GM21528 (cell line): ENCODE measurements at regions not wholly inside any gene's neighbourhood (a gene's known extent, or its start where the extent isn't known, plus 50 kb on each side); places are given as distances from the start of the nearest gene placed in this dataset.
"Not testable (repeated sequence)": the region's sequence is repeated elsewhere in the genome, so short reads cannot be mapped to it uniquely, and the experiment has no call there.

Source experiments
- ATAC-seq: cut with Tn5 transposase; IDR thresholded peaks from one replicate; pipeline ENCODE4 v1.9.1; 2021; ENCODE audit warnings: mild to moderate bottlenecking, moderate library complexity; ENCODE audit not compliant: unreplicated experiment, low FRiP score

DNA sequence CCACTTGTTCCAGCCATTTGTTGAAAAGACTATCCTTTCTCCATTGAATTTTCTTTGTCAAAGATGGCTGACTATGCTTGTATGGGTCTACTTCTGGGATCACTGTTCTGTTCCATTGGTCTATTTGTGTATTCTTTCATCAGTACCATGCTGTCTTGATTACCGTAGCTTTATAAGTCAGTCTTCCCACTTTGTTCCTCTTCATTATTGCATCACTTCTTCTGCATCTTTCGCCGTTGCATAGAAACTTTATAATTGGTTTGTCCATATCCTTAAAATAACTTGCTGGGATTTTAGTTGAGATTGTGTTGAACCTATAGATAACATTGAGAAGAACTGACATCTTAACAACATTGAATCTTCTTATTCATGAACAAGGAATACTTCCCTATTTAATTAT is 598.8 kb downstream of the TBC1D22A start:
- no peak for ATAC-seq

DNA sequence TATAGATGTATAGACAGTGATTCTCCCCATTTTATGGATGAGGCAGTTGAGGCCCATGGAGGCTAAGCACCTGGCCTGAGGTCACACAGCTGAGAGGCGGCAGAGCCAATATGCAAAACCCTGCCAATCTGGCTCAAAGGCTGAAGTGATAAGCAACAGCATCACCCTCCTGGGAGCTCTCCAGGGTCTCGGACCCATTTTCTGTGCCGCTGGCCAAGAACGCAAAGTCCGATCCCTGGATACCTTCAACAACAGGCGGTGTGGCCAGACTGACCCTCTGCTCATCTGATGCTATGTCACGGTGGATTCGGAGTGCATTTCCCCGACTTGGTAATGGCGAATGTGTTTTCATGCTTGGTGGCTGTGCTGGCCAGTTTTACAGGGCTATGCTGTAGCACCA is 595.0 kb downstream of the TBC1D22A start:
- ATAC-seq = no peak

DNA sequence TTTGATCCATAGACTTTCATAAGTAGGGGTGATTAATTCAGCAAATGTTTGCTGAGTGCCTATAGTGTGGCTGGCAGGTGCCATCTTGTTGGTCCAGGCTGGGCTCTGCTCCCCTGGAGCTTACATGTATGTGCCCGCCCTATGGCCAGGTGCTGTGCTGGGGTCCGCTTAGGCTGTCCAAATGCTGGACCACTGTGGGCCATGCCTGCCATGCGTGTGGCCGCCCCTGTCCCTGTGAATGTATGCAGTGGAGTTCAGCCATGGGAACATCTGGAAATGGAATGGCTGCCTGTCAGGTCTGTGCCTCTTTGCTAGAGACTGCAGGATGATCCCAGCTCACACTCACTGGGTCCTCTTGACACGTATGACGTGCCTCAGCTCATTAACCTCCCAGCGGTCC is 594.6 kb downstream of the TBC1D22A start:
- ATAC-seq = no peak

DNA sequence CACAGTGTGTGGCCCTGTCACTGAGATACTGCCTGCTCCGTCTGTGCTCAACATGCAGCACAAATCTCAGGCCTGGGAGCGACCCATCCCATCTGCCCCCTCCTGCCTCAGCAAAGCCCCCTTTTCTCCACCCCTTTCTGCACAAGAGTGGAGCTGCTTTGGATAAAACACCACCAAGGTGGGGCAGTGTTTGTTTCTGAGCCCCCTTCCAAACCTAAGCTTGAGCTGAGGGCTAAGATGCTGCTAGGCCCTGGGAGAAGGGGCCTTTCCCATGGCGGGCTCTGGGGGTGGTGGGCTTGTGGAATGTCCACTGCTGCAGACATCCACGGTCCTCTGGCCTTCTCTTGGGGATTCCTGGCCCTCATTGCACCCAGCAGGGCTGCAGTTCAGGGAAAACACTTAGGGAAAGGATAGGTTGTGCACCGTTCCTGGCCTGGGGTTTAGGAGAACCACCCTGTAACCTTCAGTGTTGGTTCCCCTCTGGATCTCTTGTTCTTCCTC is 594.1 kb downstream of the TBC1D22A start:
- no peak for ATAC-seq

DNA sequence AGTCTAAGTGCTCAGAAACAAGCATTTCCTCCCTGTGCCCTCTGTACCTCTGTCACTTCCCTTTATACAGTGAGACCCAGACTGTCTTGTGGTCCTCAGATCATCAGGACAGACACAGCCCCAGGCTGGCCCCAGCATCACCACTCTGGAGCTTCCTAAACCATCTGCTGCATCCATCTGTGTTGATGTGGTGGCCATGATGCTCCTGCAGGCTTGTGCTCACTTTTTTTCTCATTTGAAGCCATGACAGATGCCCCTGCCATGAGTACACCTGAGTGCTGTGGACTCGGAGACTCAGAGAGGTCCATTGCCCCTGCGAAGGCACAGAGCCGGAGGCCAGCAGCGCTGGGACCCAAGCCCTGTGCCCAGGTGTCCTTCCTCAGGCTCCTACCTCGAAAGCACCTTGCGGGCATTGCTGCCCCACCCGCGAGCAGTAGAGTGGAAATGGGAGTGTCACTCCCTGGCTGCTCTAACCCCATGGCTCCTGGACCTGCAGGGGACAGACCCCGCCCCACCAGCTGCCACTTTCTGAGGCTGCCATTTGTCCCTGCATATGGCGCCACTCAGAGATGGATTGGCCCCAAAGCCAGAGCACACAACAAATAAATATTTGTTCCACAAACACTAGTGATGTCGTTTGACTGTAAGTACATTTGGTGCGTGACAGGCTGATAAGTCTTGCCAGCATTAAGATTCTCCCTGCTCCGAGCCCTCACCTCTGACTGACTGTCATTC is 593.5 kb downstream of the TBC1D22A start:
- ATAC-seq = no peak

DNA sequence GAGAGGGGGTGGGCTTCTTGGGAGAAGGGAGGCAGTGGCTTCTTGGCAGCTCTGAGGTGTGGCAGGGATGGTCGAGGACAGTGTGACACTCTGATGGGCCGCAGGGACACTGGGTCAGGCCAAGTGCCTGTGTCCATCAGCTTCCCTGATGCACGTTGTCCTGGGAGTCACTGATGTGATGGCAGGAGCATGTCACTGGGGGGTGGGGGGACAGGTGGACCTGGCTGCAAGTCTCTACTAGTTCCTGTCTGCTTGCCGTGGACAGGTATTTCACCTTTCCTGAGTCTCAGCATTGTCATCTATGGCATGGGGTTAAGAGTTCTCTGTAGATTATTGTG is 592.9 kb downstream of the TBC1D22A start:
- ATAC-seq = no peak

DNA sequence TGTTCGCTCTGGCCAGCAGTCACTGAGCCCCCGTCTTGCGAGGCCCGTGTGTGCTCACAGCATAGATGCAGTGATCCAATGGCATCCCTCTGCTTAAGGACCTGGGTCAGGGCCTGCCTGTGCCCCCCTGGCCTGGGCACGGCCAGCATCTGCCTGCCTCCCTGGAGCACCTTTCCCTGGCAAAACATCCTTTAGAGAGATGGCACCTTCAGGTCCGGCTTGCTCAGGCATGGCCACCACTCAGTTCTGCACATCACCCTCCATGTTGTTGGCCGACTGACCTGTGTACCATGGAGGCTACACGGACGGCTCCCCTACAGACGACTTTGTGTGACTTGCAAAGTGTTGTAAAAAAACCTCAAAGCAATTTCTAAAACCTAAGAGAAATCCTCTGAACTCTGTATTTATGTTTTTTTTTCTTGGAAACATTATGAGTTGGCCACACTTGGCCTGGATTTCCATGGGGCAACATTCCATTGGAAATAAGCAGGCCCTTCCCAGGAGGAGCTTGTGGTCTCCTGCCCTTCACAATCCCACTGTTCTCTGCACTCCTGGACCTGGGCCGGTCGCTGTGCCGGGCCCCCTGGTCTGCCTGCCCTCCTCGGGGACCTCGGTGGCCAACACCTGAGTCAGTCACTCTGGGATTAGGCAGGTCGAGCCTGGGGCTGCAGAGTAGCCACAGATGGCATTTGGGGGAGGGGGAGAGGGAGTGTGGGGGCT is 592.4 kb downstream of the TBC1D22A start:
- no peak for ATAC-seq

DNA sequence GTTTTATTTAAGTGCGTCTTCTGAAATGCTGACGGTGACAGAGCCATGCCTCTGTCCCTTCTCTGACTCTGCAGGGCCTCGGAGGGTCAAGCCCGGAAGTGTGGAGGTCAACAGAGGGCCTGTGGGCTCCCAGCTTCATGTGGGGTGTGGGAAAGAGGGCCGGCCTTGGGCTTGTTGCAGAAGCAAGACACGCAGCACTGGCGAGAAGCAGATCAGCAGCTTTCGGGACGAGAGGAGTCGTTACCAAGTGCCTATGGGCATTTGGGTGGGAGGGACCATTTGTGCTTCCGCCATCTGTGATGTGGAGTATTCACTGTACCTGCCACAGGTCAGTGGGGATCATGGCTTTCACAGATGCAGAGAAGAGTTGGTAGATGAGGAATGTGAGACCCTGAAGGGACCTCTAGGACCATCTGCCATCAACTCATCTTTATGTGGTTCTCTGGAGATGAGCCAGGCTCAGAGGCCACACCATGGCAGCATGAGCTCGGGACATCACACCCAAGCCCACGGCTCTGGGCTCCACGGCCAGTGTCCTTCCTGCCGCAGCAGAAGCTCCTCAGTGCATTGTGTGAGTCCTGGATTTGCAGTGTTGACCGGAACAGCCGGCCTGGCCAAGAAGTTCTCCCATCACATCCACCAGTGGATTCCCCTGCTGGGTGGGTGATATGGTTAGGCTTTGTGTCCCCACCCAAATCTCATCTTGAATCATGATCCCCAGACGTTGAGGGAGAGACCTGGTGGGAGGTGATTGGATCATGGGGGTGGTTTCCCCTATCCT is 590.7 kb downstream of the TBC1D22A start:
- no peak for ATAC-seq

DNA sequence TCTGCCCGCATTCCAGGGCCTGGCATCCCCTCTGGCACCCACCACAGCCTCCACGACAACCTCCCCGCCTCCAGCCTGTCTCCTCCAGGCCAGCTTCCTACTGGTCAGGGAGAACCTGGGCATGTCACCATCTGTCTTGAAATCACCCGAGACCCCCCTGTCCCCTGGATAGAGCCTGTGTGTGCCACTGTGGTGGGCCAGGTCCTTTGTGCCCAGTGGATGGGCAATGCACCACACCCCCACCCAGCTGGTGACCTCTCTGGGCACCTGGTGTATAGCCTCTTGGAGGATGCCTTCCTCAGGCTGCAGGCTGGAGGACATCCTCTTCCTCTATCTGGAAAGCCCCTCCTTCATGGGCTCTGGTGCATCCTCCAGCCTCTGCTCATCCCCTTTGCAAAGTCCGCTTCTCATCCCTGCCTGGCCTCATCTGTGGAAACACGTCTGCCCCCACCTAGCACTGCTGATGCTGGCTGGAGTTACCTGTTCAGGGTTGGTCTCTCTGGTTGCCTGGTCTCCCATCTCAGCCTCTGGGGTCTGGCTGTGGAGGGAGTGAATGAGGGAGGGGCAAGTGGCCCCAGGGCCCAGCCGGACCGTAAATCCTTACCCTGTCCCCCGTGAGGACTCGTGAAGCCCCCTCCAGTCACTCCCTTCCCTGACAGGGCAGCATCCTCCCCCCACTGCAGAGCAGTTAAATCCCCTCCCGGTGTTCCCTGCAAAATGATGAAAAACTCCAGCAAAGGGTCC is 589.6 kb downstream of the TBC1D22A start:
- ATAC-seq = no peak

DNA sequence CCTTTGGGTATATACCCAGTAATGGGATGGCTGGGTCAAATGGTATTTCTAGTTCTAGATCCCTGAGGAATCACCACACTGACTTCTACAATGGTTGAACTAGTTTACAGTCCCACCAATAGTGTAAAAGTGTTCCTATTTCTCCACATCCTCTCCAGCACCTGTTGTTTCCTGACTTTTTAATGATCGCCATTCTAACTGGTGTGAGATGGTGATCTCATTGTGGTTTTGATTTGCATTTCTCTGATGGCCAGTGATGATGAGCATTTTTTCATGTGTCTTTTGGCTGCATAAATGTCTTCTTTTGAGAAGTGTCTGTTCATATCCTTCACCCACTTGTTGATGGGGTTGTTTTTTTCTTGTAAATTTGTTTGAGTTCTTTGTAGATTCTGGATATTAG is 583.8 kb downstream of the TBC1D22A start:
- ATAC-seq = not testable (repeated sequence)

DNA sequence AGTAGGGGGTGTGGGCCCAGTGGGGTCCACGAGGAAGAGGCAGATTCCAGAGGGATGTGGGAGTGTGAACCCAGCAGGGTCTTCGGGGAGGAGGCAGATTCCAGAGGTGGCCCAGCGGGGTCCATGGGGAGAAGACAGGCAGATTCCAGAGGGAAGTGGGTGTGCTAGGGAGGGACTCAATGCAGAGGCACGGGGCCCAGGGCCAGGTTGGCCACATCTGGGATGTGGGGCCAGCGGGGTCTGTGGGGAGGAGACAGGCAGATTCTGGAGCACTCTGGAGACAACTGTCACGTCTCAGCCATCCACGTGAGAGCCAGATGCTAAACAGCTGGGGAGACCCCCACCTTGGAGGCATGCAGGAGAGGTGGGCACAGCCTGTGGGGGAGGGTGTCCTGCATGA is 582.6 kb downstream of the TBC1D22A start:
- no peak for ATAC-seq

DNA sequence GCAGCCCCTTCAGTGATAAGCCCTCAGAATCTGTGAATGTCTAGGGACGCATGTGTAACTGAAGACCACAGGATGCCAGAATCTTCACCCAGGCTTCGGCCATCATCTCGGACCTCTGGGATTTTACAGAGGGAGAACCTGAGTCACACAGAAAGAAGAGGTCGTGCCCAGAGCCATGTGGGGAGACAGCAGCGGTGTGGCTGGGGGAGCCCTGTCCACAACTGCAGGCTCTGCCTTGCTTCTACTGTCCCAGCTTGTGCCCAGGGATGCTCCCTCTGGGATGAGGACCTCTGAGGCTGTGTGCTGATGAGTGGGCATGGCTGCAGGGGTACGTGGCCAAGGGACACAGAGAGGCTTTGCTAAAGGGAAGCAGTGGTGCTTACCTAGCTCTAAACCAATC is 582.0 kb downstream of the TBC1D22A start:
- no peak for ATAC-seq

DNA sequence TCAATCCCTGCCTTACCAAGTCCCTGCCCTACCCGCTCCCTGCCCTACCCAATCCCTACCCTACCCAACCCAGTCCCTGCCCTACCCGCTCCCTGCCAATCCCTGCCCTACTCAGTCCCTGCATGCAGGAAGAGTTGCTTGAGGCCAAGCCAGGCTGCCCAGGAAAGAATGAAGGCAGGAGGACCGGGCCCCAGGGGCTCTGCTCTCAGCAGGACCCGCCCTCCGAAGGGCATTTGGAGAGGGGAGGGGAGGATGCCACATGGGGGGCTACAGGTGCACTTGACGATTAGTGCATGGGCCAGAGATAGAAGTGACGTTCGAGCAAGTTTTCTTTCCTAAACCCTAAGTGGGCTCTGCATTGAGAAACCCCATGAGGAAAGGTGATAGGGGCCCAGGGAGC is 581.2 kb downstream of the TBC1D22A start:
- ATAC-seq = no peak

DNA sequence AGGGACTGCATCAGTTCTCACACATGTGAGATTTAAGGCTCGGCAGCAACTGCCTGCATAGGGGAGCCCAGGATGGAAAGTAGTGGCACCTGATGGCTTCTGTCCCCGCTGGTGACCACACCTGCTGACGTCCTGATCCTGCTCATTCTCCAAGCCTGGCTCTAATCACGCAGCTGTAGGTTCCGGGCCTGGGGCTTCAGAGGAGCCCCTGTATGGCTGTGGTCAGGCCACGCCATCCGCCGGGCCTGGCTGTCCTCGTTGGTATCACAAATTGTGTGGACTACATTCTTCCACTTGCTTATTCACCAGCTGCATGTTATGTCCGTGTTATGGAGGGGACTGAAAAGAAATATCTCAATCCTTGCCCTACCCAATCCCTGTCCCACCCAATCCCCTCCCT is 580.0 kb downstream of the TBC1D22A start:
- ATAC-seq = no peak

DNA sequence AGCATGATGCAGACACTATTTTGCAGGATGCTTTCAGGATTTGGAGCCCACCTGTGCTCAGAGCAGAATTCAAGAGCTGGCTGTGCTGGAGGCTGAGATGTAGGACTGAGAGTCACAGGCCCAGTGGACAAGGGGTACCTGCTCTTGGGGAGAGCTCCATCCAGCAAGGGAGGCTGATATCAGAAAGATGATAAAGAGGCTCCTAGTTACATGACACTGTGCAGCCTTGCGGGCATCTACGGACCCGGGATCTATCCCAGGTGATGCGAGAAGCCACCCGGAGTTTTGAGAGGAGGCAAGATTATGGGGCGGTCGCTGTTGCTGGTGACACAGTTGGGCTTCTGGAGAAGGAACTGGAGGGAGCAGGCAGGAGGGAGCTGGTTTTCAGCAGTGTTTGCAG is 579.0 kb downstream of the TBC1D22A start:
- no peak for ATAC-seq

DNA sequence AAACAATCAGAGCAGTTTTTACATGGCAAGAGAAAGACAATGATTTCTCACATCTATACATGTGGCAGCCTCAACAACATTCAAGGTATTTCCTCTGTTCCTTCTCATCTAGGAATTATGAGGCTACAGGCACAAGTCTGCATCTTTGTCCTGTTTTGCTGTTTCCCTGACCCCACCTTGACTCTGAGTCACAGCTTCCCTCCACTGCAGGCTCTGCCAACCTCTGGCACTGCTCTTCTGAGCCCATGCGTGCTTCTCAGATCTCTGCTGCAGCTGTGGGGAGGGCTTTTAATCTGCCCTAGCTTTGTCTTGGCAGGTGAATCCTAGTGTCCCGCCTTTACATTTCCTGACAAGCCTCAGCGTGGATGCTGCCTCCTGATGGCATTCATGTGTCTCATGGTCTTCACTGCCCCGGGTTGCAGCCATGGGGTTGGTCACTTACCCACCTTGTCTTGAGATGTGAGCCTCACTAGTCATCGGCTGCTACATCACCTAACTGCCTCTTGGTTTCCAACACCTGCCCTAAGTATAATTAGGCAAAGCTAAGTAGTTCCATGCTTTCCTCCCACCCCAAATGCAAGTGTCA is 578.5 kb downstream of the TBC1D22A start:
- no peak for ATAC-seq

DNA sequence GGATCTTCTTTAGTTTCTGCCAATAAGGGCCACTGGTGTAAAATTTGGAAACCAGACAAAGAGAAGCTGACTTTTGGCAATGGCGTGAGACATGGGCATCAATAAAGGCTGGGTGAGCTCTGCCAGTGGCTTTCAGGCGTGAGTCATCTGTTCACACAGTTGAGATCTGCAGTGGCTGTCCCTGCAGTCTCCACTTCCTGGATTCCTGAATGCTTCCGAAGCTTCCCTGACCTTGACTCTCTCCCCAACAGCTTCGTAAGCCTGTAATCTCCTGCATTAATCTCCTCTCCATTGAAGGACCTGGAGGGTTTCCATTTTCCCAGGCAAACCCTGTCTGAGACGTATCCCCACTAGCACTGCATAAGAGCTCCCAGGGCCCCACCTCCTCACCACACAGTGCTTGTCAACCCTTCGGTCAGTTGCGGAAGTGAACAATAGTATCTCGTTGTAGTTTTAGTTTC is 574.7 kb downstream of the TBC1D22A start:
- no peak for ATAC-seq

DNA sequence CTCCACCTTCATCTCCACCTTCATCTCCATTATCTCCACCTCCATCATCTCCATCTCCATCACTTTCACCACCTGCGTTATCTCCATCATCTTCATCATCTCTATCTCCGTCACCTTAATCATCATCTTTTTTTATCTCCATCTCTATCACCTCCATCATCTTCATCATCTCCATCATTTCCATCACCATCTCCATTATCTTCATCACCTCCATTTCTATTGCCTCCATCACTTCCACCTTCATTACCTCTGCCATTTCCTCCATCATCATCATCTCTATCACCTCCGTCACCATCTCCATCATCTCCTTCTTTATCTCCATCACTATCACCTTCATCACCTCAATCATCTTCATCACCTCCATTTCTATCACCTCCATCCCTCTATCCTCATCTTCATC is 573.5 kb downstream of the TBC1D22A start:
- ATAC-seq = no peak

DNA sequence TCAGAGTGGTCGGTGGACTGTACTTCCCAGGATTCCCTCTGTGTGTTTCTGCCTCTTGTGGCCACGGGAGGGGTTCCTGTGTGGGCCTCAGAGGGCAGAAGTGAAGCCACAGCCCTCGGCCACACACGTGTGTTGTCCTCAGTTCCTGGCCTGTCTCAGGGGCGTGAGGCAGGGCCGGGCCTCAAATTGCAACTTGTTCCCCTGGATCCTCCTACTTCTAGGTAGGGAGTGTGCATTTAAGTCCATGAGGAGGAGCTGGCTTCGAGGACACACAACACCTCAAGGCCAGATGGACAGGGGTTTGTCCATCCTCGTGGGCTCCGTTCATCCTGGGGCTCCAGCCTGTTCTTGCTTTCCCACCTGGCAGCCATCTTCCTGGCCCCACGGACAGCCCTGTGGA is 573.0 kb downstream of the TBC1D22A start:
- ATAC-seq = no peak

DNA sequence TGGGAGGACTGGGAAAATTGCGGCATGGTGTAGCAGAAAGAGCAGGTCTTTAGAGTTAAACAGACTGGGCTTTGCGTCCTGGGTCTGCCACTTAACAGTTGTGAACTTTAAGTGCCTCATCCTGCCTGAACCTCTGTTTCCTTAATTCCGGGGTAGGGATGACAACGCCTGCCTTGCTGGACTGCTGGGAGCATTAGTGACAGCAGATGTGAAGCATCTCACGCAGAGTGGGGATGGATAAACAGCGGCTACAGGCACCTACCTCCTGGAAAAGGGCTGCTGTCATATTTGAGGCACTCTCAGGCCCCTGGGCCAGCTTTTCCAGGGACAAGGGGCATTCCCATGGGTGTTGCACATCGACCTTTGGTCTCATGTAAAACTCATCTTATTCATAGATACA is 572.2 kb downstream of the TBC1D22A start:
- ATAC-seq = no peak
